Endothelial cell of umbilical vein (primary cell): ENCODE measurements at regions not wholly inside any gene's neighbourhood (a gene's known extent, or its start where the extent isn't known, plus 50 kb on each side); places are given as distances from the start of the nearest gene placed in this dataset.

Experiments used
- BruUV-seq: library from RNA; stranded (reverse); fragments of 400-500 nt; replicated peaks from 2 replicates; lab custom pipeline; 2021; lab: Mats Ljungman, UMichigan
- CTCF ChIA-PET: fragments of 300-600, 350-600 bp; sonication (Branson Sonifier 250); formaldehyde crosslinking; loops from one replicate; lab custom pipeline; 2021; ENCODE audit warnings: antibody characterized with exemption, inconsistent platforms; lab: Charles Lee
- POLR2A ChIA-PET: fragments of 300-600, 350-600 bp; sonication (Branson Sonifier 250); formaldehyde crosslinking; loops from one replicate; lab custom pipeline; 2021; ENCODE audit warnings: antibody characterized with exemption, inconsistent platforms; lab: Charles Lee
- DNase-seq: peaks from one replicate; pipeline ENCODE4 v3.0.0-alpha.2; 2011; ENCODE audit warnings: low read depth, low spot score
- FAIRE-seq: peaks from 2 replicates; lab custom pipeline; 2011; peaks lifted over from hg19 to GRCh38; lab: Jason Lieb, UNC
- H2AFZ ChIP-seq: 2 replicates; pipeline ENCODE4 v1.6.0; 2012; ENCODE audit warnings: low read depth, low read length, control low read depth, inconsistent platforms
- H3K27ac ChIP-seq: 2 replicates; pipeline ENCODE4 v1.5.1; 2011; ENCODE audit warnings: low read depth, mild to moderate bottlenecking, control low read depth, low read length, moderate library complexity; ENCODE audit not compliant: insufficient read depth
- H3K27me3 ChIP-seq, 2 experiments: 2 replicates each; pipeline versions ENCODE4 v1.6.0 to v1.6.1; 2011; ENCODE audit warnings: low read length in 2 of 2, mixed read lengths in 1 of 2; ENCODE audit not compliant: control insufficient read depth in 2 of 2, insufficient read depth in 2 of 2
- H3K36me3 ChIP-seq, 2 experiments: 2 replicates in 1 of 2; 3 replicates in 1 of 2; pipeline ENCODE4 v1.5.1; 2011; ENCODE audit warnings: low read length in 2 of 2, mild to moderate bottlenecking in 1 of 2, moderate library complexity in 1 of 2; ENCODE audit not compliant: control insufficient read depth in 2 of 2, insufficient read depth in 2 of 2; ENCODE audit errors: extremely low read depth in 1 of 2
- H3K4me1 ChIP-seq: 3 replicates; pipeline ENCODE4 v1.5.1; 2011; ENCODE audit warnings: mild to moderate bottlenecking, low read length; ENCODE audit not compliant: control insufficient read depth, insufficient read depth; ENCODE audit errors: extremely low read depth
- H3K4me2 ChIP-seq: 2 replicates; pipeline ENCODE4 v1.6.1; 2011; ENCODE audit warnings: low read length, control low read depth, mixed read lengths; ENCODE audit not compliant: insufficient read depth
- H3K4me3 ChIP-seq, 3 experiments: fragments of 200-600 bp in 1 of 3; sonication (generic), shearing (Covaris generic) in 1 of 3; replicated peaks in 1 of 3; 2 replicates each; pipeline ENCODE4 v1.5.1; 2011 to 2016; ENCODE audit warnings: control low read depth in 3 of 3, low read length in 3 of 3, mild to moderate bottlenecking in 2 of 3, inconsistent platforms in 1 of 3, low read depth in 1 of 3, moderate library complexity in 1 of 3; ENCODE audit not compliant: insufficient read depth in 1 of 3
- H3K79me2 ChIP-seq: 2 replicates; pipeline ENCODE4 v1.6.0; 2012; ENCODE audit warnings: low read length, inconsistent platforms; ENCODE audit not compliant: control insufficient read depth, insufficient read depth
- H3K9ac ChIP-seq: replicated peaks from 2 replicates; pipeline ENCODE3; 2011; ENCODE audit warnings: low read length, control low read depth; ENCODE audit not compliant: insufficient read depth; ENCODE audit errors: extremely low read depth
- H3K9me1 ChIP-seq: replicated peaks from 3 replicates; pipeline ENCODE4 v1.6.0; 2011; ENCODE audit warnings: mild to moderate bottlenecking, low read length; ENCODE audit not compliant: control insufficient read depth, insufficient read depth; ENCODE audit errors: extremely low read depth
- H3K9me3 ChIP-seq: replicated peaks from 2 replicates; pipeline ENCODE4 v1.5.1; 2012; ENCODE audit warnings: low read length, inconsistent platforms; ENCODE audit not compliant: control insufficient read depth, insufficient read depth
- H4K20me1 ChIP-seq: replicated peaks from 2 replicates; pipeline ENCODE3; 2011; ENCODE audit warnings: mild to moderate bottlenecking, low read length; ENCODE audit not compliant: control insufficient read depth, insufficient read depth; ENCODE audit errors: extremely low read depth
- CTCF ChIP-seq, 2 donors: IDR thresholded peaks; 1 replicate in 1 of 2; 2 replicates in 1 of 2; pipeline ENCODE4 v1.5.1; 2011; ENCODE audit warnings: low read length in 2 of 2, mild to moderate bottlenecking in 2 of 2, moderate library complexity in 2 of 2, control low read depth in 1 of 2, inconsistent platforms in 1 of 2, low read depth in 1 of 2; ENCODE audit not compliant: insufficient read depth in 1 of 2; ENCODE audit errors: extremely low read depth in 1 of 2
- EZH2 ChIP-seq: IDR thresholded peaks from 2 replicates; pipeline ENCODE4 v1.6.1; 2012; ENCODE audit warnings: borderline replicate concordance, low read depth, mild to moderate bottlenecking, moderate library complexity, low read length, inconsistent platforms; ENCODE audit not compliant: severe bottlenecking
- FOS ChIP-seq: IDR thresholded peaks from 2 replicates; pipeline ENCODE4 v1.6.1; 2011; ENCODE audit warnings: mild to moderate bottlenecking, low read length, moderate library complexity, borderline replicate concordance; ENCODE audit not compliant: insufficient read depth
- GATA2 ChIP-seq: IDR thresholded peaks from 2 replicates; pipeline ENCODE4 v1.7.0; 2011; ENCODE audit warnings: low read depth, mild to moderate bottlenecking, moderate library complexity, mixed read lengths, low read length; ENCODE audit not compliant: insufficient read length, insufficient read depth
- JUN ChIP-seq: IDR thresholded peaks from 2 replicates; pipeline ENCODE4 v1.6.1; 2011; ENCODE audit warnings: borderline replicate concordance, low read depth; ENCODE audit not compliant: insufficient read length, insufficient read depth
- MAX ChIP-seq: IDR thresholded peaks from 2 replicates; pipeline ENCODE4 v1.6.1; 2011; ENCODE audit not compliant: insufficient read depth, insufficient read length
- MYC ChIP-seq: IDR thresholded peaks from one replicate; pipeline ENCODE4 v1.6.1; 2011; ENCODE audit warnings: mild to moderate bottlenecking, low read depth, low read length
- POLR2A ChIP-seq: IDR thresholded peaks from 2 replicates; pipeline ENCODE4 v1.6.1; 2012; ENCODE audit warnings: low read depth, mild to moderate bottlenecking, control low read depth, low read length
- POLR2AphosphoS5 ChIP-seq: IDR thresholded peaks from 2 replicates; pipeline ENCODE4 v1.6.1; 2012; ENCODE audit warnings: low read depth, mild to moderate bottlenecking, control low read depth, low read length, moderate library complexity; ENCODE audit not compliant: insufficient read depth
- dilution Hi-C: fragments of 300-500 bp; cut with MboI; formaldehyde crosslinking; loops from one replicate; pipeline ENCODE4 v1.15.0; 2019; ENCODE audit warnings: low sequenced_read_pairs; ENCODE audit not compliant: extremely low pct_ligation_motif_present
- intact Hi-C: fragments of 100-400 bp; cut with micrococcal nuclease; formaldehyde crosslinking; loops from one replicate; pipeline ENCODE4 v1.10.0; 2022

GRCh38 chr7:106370542-106370941 is 85.8 kb upstream of the NAMPT start:
- DNase-seq (no peak), FAIRE-seq (no peak)
- ChIA-PET POLR2A (no interaction called here), CTCF (no interaction called here)
- H3K27me3 ChIP-seq, result no peaks in the 10 kb centered on the region
- H3K79me2 ChIP-seq, result no peaks in the 10 kb centered on the region
- H2AFZ ChIP-seq, result no peak overlapping the region
- H4K20me1 ChIP-seq, result no peaks in the 10 kb centered on the region
- BruUV-seq, result no TSS peak
- no peaks in the 10 kb centered on the region for H3K9me1 ChIP-seq
- no peak overlapping the region for H3K27ac ChIP-seq
- no peak for TF ChIP-seq POLR2AphosphoS5
- no peak for TF ChIP-seq FOS
- no peak for TF ChIP-seq MYC
- TF ChIP-seq MAX, result no peak
- TF ChIP-seq POLR2A, result no peak
- no peak for TF ChIP-seq GATA2
- no peak for TF ChIP-seq CTCF (IDR thresholded peaks at IDR 0.05; ENCODE audit: extremely low read depth in 1 of 2, insufficient read depth in 1 of 2, low read depth in 1 of 2, low read length in 2 of 2)
- TF ChIP-seq EZH2, result no peak
- no peak for TF ChIP-seq JUN
- H3K4me2 ChIP-seq, result no peak overlapping the region
- H3K4me3 ChIP-seq, result no peak overlapping the region
- H3K4me1 ChIP-seq, result no peaks in the 10 kb centered on the region
- dilution Hi-C loops (no loop called here), intact Hi-C loops (no loop called here)
- H3K9me3 ChIP-seq, result no peaks in the 10 kb centered on the region
- no peaks in the 10 kb centered on the region for H3K36me3 ChIP-seq
- no peak overlapping the region for H3K9ac ChIP-seq
